ENCODE measurements at regions not wholly inside any gene's neighbourhood (a gene's known extent, or its start where the extent isn't known, plus 50 kb on each side); places are given as distances from the start of the nearest gene placed in this dataset.

- TF ChIP-seq REST (IDR thresholded peaks at IDR 0.05; ENCODE audit: insufficient read depth in 1 of 2, low read depth in 2 of 2, low read length in 2 of 2): no peak
- no peak for TF ChIP-seq TAF1 (IDR thresholded peaks at IDR 0.05; ENCODE audit: borderline replicate concordance, insufficient read depth, low read length)
These were observed 319.3 kb downstream of the TLE1 start for GRCh38 chr9:81370096-81370495.
